ENCODE measurements at regions not wholly inside any gene's neighbourhood (a gene's known extent, or its start where the extent isn't known, plus 50 kb on each side); places are given as distances from the start of the nearest gene placed in this dataset.
"Not testable (repeated sequence)": the region's sequence is repeated elsewhere in the genome, so short reads cannot be mapped to it uniquely, and the experiment has no call there.

DNA sequence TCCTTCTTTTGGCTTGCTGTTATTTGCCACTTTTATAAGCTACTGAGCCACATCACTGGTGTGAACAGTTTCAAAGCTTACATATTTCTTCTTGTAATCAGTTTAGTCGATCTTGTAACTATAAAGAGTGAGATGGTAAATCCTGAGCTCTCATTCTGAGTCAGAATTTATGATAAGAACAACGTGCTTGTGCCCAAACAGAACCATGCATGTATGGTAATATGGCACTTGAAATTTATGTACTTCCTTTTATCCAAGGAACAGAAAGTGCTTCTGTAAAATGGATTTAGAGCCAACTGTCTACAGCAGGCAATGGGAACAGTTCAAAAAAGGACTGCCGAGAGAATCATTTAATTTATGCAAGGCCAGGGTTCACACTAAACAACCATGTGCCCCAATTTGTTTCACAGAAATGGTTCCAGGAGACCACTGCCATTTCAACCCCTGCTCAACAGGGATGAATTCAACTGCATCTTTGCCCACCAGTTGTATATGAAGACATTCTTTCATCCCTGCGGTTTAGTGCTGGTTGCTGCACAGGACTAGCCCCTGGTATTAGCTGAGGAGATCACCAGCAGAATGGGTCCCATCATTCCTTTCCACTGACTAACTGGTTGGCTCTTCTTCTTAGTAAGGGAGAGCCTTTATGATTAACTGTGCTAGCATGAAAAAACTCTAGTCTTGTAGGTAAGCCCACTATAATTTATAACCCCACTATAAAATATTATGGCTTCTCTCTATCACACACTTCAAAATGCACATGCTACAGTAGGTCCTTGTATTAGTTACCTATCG lies 162.9 kb upstream of the PGRMC2 start:
- no peak for DNase-seq

DNA sequence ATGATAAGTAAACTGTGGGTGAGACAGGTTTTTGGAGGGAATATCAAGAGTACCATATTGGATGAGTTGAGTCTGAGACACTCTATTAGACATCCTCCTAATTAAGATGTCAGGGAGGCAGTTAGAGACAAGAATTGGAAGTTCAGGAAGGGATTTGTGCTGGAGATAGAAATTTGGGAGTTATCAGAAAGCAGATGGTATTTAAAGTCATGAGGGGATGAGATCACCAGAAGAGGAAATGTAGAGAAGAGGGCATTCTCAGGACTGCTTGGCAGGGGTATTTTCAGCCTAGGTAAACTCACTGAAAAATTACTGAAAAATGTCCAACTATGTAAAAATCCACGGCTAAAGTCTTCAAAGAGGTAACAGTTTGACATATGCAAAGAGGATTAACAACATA lies 161.6 kb upstream of the PGRMC2 start:
- DNase-seq = no peak

DNA sequence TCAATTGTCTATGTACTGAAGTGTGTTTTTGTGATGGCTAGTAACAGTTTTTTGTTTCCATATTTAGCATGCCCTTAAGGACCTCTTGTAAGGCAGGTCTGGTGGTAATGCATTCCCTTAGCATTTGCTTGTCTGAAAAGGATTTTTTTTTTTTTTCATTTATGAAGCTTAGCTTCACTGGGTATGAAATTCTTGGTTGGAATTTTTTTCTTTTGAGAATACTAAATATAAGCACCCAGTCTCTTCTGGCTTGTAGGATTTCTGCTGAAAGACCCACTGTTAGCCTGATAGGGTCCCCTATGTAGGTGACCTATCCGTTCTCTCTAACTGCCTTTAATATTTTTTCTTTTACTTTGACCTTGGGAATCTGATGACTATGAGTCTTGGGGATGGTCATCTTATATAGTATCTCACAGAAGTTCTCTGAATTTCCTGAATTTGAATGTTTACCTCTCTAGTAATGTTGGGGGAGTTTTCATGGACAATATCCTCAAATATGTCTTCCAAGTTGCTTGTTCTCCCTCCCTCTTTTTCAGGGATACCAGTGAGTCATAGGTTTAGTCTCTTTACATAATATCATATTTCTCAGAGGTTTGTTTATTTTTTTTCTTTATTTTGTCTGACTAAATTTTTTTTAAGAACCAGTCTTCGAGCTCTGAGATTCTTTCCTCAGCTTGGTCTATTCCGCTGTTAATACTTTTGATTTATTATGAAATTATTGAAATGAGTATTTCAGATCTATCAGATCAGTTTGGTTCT lies 157.1 kb upstream of the PGRMC2 start:
- no peak for DNase-seq

DNA sequence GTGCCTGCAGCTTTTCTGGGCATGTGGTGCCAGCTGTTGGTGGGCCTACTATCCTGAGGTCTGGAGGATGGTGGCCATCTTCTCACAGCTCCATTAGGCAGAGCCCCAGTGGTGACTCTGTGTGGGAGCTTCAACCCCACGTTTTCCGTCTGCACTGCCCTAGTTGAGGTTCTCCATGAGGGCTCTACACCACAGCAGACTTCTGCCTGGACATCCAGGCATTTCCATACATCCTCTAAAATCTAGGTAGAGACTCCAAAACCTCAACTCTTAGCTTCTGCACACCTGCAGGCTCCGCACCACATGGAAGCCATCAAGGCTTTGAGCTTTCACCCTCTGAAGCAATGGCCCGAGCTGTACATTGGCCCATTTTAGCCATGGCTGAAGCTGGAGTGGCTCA lies 153.3 kb upstream of the PGRMC2 start:
- no peak for DNase-seq

DNA sequence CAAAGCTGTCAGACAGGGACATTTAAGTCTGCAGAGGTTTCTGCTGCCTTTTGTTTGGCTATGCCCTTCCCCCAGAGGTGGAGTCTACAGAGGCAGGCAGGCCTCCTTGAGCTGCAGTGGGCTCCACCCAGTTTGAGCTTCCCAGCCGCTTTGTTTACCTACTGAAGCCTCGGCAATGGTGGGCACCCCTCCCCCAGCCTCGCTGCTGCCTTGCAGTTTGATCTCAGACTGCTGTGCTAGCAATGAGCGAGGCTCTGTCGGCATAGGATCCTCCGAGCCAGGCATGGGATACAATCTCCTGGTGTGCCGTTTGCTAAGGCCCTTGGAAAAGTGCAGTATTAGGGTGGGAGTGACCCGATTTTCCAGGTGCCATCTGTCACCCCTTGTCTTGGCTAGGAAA lies 149.4 kb upstream of the PGRMC2 start:
- not testable (repeated sequence) for DNase-seq

DNA sequence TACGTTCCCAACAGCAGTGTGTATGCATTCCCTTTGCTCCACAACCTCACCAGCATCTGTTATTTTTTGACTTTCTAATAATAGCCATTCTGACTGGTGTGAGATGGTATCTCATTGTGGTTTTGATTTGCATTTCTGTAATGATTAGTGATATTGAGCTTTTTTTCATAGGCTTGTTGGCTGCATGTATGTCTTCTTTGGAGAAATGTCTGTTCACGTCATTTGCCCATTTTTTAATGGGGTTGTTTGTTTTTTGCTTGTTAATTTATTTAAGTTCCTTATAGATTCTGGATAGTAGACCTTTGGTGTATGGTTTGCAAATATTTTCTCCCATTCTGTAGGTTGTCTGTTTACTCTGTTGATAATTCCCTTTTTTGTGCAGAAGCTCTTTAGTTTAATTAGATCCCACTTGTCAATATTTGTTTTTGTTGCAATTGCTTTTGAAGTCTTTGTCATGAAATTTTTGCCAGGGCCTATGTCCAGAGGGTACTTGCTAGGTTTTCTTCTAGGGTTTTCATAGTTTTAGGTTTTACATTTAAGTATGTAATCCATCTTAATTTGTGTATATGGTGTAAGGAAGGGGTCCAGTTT lies 141.5 kb upstream of the PGRMC2 start:
- DNase-seq = not testable (repeated sequence)

DNA sequence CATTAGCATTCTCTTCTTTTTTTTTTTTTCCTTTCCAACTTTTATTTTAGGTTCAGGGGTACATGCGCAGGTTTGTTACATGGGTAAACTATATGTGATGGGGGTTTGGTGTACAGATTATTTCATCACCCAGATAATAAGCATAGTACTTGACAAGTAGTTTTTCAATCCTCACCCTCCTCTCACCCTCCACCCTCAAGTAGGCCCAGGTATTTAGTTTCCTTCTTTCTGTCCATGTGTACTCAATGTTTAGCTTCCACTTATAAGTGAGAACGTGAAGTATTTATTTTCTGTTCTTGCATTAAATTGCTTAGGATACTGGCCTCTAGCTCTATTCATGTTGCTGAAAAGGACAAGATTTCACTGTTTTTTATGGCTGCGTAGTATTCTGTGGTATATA lies 140.8 kb upstream of the PGRMC2 start:
- DNase-seq = no peak

DNA sequence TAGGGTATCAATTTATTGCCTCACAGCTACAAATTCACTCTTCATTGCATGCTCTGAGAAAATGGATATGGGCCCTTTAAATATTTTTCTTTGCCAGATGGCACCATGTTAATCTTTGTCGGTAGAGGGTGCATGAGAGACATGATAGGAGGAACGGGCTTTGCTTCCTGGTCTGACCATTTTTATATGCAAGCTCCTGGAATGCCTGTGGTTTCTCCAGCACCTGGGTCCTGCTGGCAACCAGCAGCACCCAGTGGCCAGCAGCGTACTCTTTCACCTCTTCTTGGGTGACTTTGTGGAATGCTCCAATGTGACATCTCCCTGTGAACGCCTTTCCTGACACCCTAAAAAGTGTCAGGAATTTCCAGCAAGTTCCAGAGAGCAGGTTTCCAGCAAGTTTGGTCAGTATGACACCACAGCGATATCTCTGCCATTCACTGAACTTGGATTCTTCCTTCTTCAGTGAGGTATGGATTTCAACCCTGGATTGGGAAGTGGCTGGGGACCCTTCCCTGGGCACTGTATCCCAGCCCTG lies 140.3 kb upstream of the PGRMC2 start:
- no peak for DNase-seq

DNA sequence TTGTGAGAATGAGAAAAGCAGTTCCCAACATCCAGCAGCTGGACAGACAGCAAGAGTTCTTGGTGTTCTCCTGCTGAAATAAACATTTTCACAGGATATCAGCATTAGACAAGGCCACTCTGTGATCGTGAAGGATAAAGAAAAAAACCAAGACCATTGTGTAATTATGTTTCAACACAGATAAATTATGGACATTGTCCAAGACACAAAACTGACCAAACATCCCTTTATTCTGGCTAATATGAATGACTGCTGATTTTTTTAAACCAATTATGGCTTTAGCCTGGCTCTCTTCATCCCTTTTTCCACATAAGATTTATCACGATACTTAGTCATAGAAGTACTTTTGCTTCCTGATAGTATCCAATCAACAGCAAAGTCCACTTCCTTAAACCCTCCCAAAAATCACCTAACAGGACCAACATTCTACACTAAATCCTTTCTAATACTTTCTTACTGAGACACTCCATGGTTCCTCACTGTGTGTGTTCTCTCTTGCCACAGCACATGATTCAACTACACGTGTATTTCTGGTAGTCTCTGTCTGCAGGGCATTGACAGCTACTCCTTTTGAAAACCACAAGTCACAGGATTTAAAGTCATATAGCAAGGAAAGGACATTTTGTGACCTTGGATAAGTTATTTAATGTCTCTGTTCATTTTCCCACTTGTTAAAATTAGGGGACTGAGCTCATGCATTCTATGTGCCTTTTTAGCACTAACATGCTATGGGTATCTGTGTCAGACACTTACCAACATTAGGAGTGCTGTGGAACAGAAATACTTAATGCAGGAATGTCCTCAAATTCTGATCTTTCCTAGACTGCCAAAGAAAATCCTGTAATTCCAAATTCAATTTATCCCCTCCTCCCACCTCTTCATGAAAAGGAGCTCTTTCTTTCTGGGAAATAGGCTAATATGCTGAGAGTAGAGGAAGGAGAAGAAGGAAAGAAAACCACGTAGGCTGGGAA lies 137.2 kb upstream of the PGRMC2 start:
- DNase-seq = no peak

DNA sequence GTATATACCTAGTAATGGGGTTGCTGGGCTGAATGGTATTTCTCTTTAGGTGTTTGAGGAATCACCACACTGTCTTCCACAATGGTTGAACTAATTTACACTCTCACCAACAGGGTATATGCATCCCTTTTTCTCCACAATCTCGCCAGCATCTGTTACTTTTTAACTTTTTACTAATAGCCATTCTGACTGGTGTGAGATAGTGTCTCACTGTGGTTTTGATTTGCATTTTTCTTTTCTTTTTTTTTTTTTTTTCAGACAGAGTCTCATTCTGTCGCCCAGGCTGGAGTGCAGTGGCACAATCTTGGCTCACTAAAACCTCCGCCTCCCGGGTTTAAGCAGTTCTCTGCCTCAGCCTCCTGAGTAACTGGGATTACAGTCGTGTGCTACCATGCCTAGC lies 134.7 kb upstream of the PGRMC2 start:
- DNase-seq = not testable (repeated sequence)

DNA sequence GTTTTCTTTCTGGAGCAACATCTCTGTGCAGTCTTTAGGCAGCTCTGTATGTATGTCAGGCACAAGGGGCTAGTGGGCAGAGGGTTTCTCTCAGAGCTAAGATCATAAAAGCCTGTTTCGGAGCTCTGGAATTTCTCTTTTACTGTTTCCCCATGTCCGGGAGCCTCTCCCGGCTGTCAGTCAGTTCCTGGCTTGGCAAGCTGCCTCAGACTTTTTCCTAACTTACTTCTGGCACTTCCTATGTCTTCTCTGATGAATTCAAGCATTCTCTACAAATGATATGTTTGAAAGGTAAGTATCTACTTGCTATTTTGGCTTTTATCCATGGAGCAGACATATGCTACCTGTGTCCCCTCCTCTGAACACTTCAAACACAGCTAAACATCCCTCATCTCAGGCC lies 129.3 kb upstream of the PGRMC2 start:
- no peak for DNase-seq

DNA sequence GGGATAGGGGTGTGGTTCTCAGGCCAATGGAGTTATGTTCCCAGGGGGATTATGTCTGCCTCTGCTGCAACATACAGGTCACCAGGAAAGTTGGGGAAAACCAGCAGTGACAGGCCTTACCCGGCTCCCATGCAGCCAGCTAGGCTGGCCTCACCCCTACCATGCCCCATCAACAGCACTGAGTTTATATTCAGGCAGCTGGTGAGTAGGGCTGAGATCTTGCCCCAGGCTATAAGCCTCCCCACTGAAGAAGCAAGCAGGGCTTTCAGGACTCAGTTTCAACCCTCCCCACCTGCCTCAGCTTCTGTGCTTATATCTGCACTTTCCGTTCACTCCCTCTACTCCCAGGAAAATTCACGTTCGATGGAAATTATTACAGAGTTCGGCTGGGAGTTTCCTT lies 122.4 kb upstream of the PGRMC2 start:
- no peak for DNase-seq

DNA sequence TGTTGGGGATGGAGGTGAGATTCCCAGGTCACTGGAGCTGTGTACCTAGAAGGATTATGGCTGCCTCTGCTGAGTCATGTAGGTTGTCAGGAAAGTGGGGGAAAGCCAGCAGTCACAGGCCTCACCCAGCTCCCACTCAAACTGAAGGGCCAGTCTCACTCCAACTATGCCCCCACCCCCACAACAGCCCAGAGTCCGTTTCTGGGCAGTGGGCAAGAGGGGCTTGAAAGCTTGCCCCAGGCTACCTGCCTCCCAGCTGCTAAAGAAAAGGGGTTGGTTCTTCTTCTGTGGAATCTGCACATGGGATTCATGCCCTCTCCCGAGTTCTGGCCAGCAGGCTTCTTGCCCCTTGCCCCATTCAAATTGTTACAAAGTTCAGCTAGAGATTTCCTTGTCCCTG lies 116.0 kb upstream of the PGRMC2 start:
- DNase-seq = no peak

DNA sequence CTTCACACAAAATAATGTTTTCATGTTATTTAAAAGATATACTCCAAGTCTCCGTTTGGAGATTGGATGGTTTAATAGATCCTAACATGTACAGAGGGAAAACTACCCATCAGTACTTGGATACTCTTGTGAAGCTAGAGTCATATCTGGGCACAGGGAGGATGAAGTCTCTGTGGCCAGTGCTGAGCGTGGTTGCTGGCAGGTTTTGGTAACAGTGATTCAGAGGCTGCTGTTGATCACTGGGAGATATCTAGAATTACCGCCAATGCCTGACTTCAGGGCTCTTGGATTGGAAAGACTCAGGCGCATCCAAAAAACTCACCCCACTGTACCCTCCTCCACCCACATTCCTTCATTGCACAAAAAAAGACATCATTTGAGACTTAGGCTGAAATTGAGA lies 107.2 kb upstream of the PGRMC2 start:
- no peak for DNase-seq

DNA sequence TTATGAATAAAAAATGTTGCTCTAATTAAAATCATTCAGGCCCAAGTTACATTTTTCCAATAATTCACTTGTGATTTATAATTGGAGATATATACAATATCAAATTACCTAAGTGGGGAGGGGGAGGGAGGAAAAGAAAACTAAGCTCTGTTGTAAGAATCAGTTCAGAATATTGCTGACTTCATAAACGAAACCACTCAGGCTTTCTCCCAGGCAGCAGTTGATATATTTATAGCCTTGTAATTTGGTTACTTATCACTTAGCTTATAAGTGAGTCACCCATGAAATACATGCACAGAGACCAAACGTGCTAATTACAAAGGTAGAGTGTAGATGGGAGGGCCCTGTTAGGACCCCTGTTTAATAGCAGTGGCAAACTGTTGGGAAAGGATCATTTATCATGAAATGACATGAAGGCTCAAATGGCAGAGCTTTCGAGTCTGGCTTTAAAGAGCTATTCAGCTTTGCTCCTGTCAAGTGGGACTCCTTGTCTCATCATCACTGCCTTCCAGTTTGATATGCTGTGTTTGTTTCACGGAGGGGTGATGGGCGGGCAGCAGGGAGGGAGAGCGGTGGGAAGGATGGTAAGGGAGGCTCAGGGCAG lies 105.6 kb upstream of the PGRMC2 start:
- DNase-seq = peak; percentile 17

DNA sequence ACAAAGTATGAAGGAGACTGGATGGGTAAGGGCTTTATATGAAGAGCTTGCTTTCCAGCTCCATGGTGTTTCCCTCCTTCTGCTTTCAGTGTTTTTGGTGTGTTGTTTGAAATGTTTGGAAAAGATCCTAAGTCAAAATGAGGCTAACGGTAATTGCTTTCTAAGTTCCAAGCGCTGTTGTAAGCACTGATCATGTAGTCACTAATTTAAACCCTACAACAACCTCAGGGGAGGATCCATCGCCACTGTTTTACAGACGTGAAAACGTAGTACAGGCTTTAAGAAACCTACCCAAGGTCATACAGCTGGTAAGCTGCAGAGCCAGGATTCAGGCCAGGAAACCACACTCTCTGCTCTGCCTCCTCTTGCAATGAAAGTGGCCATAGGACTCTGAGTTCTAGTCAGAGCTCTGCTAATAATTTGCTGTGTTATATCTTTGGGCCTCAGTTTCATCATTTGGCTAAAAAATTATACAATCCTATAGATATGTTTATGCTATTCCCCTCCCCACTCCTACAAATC lies 102.9 kb upstream of the PGRMC2 start:
- DNase-seq = no peak

DNA sequence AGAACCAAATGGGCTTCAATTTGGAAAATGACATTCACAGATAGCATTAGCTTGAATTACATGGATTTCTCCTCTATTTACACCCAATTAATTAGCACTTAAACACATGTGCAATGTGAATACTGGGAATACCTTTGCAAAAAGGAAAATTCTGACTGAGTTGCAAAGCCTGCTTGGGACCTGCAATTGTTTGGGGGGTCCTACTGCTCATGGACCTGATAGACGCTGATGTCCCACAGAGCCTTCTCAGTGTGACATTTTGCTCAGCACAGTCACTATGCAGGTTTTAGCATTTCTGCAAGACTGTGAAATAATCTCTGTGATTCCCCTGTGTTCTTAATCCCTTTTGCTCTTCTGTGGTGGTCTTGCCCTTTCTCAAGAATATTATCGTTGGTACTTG lies 101.2 kb upstream of the PGRMC2 start:
- no peak for DNase-seq

DNA sequence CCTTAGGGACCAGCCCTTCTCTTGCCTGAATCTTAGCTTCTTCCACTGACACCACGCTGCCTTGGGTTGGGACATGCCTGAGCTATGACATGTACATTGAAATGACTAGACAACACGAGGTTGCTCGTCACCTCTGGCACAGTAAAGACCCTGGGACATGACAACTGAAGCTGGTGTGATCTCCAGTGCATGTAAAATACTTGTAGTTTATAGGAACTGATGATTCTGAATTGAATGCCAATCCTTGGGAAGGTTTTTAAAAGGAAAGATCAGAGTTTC lies 100.7 kb upstream of the PGRMC2 start:
- no peak for DNase-seq

DNA sequence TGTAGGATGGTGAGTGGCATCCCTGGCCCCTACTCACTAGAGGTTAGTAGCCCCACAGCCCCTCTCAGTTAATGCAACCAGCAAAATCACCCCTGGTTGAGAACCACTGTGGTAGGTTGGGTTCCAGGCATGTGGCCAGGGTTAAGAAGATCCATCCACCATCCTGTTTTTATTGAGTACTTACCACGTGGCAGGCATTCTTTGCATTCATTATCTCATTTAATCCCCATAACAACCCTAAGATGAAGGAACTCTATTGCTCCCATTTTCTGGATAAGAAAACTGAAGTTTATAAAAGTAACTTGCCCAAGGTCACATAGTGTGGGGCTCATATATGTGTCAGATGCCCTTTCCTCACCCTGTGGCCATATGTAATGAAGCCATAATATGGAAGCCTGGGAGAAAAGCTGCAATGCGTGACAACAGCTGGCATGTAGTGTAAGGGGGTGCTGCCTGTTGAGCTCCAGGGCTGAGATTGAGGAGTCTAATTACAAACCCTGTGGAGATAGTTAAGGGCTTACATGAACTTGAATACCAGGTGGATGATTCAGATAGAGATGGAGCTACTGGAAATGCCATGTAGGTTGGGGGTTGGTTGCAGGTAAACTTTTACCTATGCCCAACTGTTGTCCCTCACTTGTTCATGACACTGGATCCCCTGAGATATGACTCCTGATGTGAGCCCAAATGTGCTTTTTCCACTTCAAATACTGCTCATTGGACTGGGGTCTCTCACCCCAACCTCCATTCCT lies 100.2 kb upstream of the PGRMC2 start:
- no peak for DNase-seq

DNA sequence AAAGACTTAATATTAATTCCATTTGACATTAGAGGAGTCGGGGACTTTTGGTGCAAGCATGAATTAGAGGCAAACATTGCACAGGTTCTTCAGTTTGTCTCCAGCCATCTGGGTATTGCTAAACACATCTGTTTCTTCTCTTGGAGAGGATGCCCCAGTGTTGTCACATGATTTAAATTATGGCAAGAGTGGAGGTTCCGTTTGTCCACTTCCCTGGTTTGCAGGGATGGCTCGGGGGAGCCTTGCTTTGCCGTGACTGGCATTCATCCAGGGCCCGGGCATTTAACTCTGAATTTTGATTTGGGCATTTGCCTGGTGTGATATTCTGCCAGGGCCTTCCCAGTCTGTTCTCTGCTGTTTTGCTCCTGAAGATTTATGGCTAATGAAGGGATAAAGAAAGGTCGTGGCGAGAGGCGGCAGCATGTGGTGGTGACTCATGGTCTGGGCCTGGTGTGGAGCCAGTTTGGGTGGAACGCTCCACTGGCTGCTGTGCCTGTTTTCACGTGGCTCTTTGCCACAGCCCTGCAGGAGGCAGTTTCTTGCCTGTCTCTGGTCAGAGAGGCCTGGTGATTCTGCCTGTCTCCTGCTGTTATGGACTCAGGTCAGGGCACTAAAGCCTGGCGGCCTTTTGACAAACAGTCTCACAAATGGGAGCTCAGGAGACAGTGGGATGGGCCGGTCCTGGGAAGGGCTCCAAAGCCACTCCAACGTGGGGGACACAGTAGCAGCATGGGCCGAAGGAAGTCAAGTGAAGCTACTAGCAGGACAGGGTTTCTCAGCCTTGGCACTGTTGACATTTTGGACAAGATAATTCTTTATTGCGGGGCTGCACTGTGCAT lies 99.4 kb upstream of the PGRMC2 start:
- DNase-seq = peak; percentile 25
